GM19455 (cell line): ENCODE measurements at regions not wholly inside any gene's neighbourhood (a gene's known extent, or its start where the extent isn't known, plus 50 kb on each side); places are given as distances from the start of the nearest gene placed in this dataset.
A peak's percentile ranks its signal among the peaks of the same experiment; 100 is the strongest.

ENCODE experiments used
- ATAC-seq: cut with Tn5 transposase; IDR thresholded peaks from one replicate; pipeline ENCODE4 v1.9.1; 2021; ENCODE audit not compliant: unreplicated experiment

DNA sequence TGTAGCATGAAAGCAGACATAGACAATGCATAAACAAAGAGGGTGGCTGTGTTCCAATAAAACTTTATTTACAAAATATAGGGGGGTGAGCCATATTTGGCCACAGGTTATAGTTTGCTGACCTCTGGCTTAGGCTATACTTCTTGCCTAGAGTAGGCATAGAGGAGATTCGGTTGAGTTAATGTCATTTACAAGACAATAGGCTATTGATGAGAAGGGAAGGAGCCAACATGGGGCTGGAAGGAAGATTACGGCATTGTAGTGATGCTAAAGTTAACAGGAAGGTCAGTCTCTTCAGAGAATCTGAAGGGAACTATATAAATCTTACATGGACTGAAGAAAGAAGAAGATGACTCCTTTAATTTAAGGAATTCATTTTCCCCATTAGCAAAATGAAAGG is 463.5 kb downstream of the HTR7 start:
- no peak for ATAC-seq

DNA sequence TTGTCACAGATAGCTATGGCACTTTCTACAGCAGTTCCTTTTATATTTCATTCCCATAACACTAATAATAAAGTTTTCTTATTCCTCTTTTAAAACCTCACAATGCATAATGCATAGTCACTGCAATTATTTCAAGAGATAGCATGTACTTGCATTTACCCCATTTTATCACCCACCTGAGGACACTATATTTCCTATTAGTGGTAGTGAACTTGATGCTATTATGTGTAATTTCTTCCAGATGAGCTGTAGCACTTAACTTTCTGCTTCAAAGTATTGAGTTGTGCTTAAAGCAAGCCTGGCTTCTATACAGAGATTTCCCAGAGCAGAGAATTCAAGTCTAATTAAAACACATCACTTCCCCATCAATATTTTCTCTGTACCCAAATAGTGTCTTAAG is 461.1 kb downstream of the HTR7 start:
- ATAC-seq = no peak

GRCh38 chr10:90398566-90398965 is 459.3 kb downstream of the HTR7 start:
- ATAC-seq = no peak

GRCh38 chr10:90399782-90400181 is 458.1 kb downstream of the HTR7 start:
- no peak for ATAC-seq

DNA sequence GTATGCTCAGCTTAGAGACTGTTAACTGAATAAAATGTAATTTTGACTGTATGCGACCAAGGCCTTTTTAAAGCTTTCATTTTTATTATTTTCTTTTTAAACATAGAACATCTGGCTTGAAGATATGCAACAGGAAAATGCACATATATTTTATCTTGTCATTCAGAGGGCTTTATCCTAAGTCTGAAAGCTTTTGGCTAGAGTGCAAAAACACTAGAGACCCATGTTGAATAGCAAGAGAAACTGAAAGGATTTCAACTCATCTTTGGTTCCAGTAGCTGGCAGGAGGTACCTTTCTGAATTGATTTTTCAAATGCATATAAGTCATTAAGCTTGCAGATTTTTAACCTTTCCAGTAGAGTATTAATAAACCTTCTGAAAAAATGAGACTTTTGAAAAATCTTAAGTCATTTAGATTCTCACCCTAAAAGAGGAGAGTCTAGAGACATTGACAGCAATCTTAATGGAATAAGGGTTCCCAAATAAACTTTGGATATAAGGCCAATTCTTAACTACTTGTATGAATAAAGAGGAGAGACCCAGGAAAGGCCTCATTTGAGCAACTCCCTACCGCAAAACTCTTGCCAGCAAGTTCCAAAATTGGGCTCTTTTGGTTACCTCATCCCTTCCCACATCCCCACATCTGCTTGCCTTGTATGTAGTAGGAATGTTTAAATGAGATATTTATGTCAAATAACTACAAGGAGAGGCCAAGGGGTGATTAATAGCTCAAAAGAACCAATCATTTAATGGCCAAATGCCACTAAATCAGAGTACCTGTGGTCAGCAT is 454.4 kb downstream of the HTR7 start:
- no peak for ATAC-seq

- ATAC-seq = no peak
Observed at GRCh38 chr10:90407131-90407530, 450.7 kb downstream of the HTR7 start.

DNA sequence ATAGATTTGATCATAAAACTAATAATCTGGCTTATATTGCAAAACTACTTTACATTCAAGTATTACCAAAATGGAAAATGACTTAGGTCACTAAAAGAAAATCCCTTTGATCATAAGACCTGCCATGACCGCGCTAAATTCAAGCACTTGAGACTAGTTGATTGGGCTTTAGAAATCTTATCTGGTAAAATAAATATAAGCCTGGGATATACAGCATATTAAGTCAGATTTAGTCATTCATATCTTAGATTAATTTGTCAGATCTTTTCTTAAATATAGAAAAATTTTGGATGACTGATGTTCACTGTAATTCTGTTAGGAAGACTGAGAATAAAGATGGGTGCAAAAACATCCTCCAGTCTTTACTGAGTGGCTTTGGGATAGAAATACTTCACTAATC is 450.0 kb downstream of the HTR7 start:
- no peak for ATAC-seq

DNA sequence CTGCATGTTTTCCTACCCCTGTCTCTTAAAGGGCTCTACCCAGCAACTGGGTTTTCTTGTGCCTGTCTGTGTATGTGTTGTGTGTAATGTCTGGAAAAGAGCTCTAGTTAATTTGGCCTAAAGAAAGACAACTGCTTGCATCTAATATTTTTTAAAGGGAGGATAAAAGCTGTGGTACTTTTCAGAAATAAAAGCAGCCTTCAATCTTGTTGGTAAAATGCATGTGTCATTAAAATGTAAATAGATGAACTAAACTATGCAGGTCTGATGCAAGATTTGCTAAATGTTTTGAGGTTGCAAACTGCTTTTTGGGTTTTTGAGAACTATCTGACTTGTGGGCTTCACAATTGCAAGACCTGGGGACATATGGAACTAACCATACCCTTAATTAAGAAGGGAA is 445.3 kb downstream of the HTR7 start:
- ATAC-seq = no peak

DNA sequence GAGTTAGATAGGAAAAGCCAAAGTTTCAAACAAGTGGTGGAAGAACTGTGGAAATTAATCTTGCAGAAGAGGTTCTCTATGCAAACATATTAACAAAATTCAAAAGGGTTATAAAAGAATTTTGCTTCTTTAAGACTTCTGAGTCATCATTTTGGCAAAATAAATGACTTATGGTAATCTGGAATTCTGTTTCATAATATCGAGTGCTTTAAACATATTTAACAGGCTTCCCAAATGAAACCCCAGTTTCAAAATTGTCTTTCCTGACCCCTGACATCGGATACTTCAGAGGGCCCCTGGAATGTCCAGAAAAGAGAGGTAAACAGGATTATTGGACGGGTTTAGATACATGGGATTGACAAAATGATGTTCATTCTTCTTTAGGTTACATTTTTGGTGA is 444.6 kb downstream of the HTR7 start:
- no peak for ATAC-seq

DNA sequence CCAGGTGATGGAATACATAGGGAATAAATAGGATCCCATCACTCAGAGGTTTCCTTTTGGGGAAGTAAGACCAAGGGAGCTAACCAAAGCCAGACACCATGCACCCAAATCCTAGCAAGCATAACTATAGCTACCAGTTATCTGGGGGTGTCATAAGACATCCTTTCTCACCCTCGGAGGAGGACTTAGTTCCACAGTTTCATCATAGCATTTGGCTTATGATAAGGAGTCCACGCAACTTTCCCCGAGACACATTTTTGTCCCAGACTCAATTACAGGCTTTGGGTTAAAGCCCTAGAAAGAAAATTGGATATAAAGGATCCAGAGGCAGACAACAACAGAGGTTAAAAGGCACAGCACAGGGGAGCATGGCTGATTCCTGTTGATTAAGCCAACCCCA is 442.9 kb downstream of the HTR7 start:
- ATAC-seq = no peak

DNA sequence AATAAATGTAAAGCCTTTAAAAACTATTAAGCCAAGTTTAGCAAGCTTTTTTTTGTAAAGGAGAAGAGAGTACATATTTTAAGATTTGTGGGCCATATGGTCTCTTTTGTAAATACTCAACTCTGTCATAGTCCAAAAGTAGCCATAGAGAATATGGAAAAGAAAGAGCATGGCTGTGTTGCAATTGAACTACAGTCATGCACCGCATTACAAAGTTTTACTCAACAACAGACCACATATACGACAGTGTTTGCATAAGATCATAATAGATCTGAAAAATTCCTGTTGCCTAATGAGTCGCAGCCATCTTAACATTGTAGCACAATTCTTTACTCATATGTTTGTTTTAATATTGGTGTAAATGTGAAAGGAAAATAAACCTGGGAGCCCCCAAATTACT is 440.8 kb downstream of the HTR7 start:
- ATAC-seq = no peak

GRCh38 chr10:90417476-90418210 is 440.2 kb downstream of the HTR7 start:
- no peak for ATAC-seq

GRCh38 chr10:90418869-90419652 is 438.8 kb downstream of the HTR7 start:
- ATAC-seq = no peak

GRCh38 chr10:90420637-90421318 is 437.1 kb downstream of the HTR7 start:
- peak; percentile 82 for ATAC-seq

- ATAC-seq = no peak
Observed at GRCh38 chr10:90421874-90422273, 436.0 kb downstream of the HTR7 start.

- no peak for ATAC-seq
Observed at GRCh38 chr10:90424730-90425129, 433.1 kb downstream of the HTR7 start.

- ATAC-seq = no peak
Observed at GRCh38 chr10:90430186-90430585, 427.7 kb downstream of the HTR7 start.

- no peak for ATAC-seq
Observed at GRCh38 chr10:90432866-90433265, 425.0 kb downstream of the HTR7 start.

GRCh38 chr10:90435296-90435695 is 422.5 kb downstream of the HTR7 start:
- no peak for ATAC-seq

DNA sequence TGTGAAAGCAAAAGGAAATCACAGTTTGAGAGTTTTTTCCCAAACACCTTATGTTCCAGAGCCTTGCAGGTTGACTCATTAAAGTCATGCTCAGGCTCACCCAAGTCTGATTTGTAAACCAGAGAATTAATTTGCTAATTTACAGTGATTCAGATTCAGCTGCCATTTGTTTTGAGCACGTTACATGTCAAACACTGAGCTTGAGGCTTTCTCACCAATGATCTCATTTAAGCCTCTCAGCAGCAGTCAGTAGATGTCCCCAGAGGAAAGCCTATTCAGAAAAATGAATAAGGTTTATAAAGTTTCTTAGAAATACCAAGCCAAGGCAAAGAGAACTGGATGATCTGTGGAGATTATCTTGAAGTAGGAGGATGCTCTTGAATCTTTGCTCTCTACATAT is 420.4 kb downstream of the HTR7 start:
- ATAC-seq = no peak

DNA sequence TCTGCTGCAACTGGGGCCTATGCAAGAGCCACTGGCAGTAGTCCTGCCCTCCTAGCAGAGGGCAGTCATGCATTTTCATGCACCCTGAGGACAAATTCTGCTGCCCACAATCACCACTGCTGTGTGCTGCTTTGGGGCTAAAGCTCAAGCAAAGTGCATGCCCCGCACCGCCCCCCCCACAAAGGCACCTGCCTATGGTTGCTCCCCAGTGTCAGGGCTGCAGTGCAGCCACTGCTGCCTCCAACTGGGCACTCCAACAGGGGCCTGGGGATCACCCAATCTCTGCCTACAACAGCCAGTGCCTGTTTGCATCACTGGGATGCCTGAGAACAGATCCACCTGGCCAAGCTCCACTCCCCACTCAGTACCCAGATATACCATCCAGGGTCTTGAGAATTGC is 417.0 kb downstream of the HTR7 start:
- ATAC-seq = no peak
